Lower lobe of right lung (tissue), 2 donors: ENCODE measurements at regions not wholly inside any gene's neighbourhood (a gene's known extent, or its start where the extent isn't known, plus 50 kb on each side); places are given as distances from the start of the nearest gene placed in this dataset.

Source experiments
- ATAC-seq, 2 donors: fragments of 200-7000 bp; cut with Tn5 transposase; one replicate each; pipeline ENCODE4 v1.9.1; 2020 to 2022; ENCODE audit warnings: mild to moderate bottlenecking in 2 of 2, moderate library complexity in 2 of 2
- DNase-seq: peaks from one replicate; pipeline ENCODE4 v3.0.0-alpha.2; 2020
- H3K27ac ChIP-seq: fragments of 200-600 bp; one replicate; pipeline ENCODE4 v1.8.0; 2022
- H3K27me3 ChIP-seq: fragments of 200-600 bp; one replicate; pipeline ENCODE4 v1.8.0; 2022; ENCODE audit warnings: low read depth
- H3K36me3 ChIP-seq: fragments of 200-600 bp; one replicate; pipeline ENCODE4 v1.8.0; 2022; ENCODE audit warnings: mild to moderate bottlenecking
- H3K4me1 ChIP-seq: fragments of 200-600 bp; one replicate; pipeline ENCODE4 v1.8.0; 2022
- H3K4me3 ChIP-seq: fragments of 200-600 bp; one replicate; pipeline ENCODE4 v1.8.0; 2022; ENCODE audit warnings: mild to moderate bottlenecking
- H3K9me3 ChIP-seq: fragments of 200-600 bp; one replicate; pipeline ENCODE4 v1.8.0; 2022
- intact Hi-C: fragments of 100-400 bp; cut with DNase I; formaldehyde crosslinking; loops from one replicate; pipeline ENCODE4 v1.11.0; 2022
- TF ChIP-seq, protein P1 (sequence below): fragments of 200-600 bp; IDR thresholded peaks from one replicate; pipeline ENCODE4 v1.8.0; 2022; ENCODE audit warnings: antibody characterized with exemption, mild to moderate bottlenecking
- donor health status: DM: no; HTN: yes; CAD: no; lungs with severe emphysema.

DNA sequence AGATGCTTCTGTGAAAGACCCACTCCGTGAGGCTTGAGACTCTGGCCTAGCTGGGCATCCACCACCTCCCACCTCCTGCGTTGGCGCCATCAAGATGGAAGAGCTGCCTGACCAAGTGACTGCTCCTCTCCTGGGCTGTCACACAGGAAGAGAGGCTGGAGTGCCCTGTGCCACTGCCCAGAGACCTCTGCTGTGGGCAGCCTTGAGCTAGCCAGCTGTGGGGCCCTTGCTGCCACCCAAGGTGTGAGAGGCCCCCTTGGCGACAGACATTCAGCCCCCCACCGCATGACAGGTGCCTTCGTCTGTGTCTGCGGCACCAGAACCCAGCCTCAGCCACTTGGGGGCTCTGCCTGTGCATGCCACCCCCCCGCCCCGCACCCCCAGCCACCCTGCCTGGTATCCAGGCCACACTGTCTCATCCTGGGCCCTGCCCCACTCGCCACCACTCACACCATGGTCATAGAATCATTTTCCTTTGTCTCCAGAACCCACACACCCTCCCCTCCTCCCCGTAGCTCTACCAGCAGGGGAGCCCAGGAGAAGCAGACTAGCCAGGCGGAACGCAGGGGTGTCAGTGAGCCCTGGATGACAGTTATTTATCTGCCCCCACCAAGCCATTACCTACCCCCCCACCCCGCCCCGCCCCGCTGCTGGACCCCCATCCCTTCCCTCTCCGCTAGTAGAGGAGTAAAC is 120.9 kb upstream of the LHX1 start:
- no peaks in the 10 kb centered on the region for H3K36me3 ChIP-seq
- H3K4me3 ChIP-seq, result no peak overlapping the region
- no peak overlapping the region for H3K27ac ChIP-seq
- no peaks in the 10 kb centered on the region for H3K9me3 ChIP-seq
- DNase-seq (no peak), ATAC-seq (no peak)
- H3K4me1 ChIP-seq, result no peaks in the 10 kb centered on the region
- intact Hi-C loops, result no loop called here
- TF ChIP-seq, protein P1, sequence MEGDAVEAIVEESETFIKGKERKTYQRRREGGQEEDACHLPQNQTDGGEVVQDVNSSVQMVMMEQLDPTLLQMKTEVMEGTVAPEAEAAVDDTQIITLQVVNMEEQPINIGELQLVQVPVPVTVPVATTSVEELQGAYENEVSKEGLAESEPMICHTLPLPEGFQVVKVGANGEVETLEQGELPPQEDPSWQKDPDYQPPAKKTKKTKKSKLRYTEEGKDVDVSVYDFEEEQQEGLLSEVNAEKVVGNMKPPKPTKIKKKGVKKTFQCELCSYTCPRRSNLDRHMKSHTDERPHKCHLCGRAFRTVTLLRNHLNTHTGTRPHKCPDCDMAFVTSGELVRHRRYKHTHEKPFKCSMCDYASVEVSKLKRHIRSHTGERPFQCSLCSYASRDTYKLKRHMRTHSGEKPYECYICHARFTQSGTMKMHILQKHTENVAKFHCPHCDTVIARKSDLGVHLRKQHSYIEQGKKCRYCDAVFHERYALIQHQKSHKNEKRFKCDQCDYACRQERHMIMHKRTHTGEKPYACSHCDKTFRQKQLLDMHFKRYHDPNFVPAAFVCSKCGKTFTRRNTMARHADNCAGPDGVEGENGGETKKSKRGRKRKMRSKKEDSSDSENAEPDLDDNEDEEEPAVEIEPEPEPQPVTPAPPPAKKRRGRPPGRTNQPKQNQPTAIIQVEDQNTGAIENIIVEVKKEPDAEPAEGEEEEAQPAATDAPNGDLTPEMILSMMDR, result no peak
- peaks cover 51% of the 10 kb centered on the region for H3K27me3 ChIP-seq

DNA sequence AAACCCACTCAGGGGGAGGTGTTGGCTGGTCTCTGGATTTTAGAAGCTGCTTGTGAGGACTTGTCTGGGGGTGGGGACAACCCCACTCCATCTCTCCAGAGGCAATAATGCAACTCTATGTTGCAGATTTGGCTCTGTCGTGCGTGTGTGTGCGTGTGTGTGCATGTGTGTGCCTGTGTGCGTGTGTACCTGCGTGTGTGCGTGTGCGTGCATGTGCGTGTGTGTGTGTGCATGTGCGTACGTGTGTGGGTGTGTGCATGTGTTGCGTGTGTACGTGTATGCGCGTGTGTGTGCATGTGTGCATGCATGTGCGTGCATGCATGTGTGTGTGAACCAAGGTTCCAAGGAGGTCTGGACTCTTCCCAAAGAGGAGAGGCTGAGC is 120.4 kb upstream of the LHX1 start:
- H3K27me3 ChIP-seq, result peaks cover 51% of the 10 kb centered on the region
- H3K9me3 ChIP-seq, result no peaks in the 10 kb centered on the region
- H3K27ac ChIP-seq, result no peak overlapping the region
- no peaks in the 10 kb centered on the region for H3K36me3 ChIP-seq
- DNase-seq (no peak), ATAC-seq (no peak)
- TF ChIP-seq, protein P1, result no peak
- no peak overlapping the region for H3K4me3 ChIP-seq
- H3K4me1 ChIP-seq, result no peaks in the 10 kb centered on the region
- intact Hi-C loops, result no loop called here

DNA sequence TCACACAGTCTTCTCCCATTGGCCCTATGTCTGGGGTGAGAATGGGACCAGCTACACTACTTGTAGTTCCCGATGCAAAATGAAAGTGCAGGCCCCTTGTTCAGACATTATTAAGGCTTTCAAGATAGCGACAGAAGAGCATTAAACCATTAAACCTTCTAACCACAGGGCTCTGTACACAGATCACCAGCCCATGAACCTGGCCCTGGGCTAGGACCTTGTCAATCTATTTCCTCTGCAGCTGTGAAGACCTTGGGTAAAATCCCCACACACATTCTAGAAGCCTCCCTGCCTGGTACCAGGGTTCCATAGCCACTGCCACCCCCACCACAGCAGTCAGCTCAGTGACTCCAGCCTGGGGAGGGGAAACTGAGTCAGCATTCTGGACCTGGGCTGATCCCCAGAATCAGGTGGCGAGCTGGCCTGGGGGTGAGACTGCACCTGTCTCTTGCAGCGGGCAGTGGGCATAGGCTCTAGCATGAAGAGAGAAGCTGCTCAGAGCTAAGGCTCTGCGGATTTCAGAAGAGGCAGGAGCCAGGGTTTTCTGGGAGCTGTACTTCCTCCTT is 119.7 kb upstream of the LHX1 start:
- H3K4me1 ChIP-seq, result no peaks in the 10 kb centered on the region
- H3K4me3 ChIP-seq, result no peak overlapping the region
- TF ChIP-seq, protein P1, result no peak
- intact Hi-C loops, result no loop called here
- no peaks in the 10 kb centered on the region for H3K9me3 ChIP-seq
- peaks cover 49% of the 10 kb centered on the region for H3K27me3 ChIP-seq
- no peak for DNase-seq
- H3K36me3 ChIP-seq, result no peaks in the 10 kb centered on the region
- ATAC-seq, result no peak
- no peak overlapping the region for H3K27ac ChIP-seq

DNA sequence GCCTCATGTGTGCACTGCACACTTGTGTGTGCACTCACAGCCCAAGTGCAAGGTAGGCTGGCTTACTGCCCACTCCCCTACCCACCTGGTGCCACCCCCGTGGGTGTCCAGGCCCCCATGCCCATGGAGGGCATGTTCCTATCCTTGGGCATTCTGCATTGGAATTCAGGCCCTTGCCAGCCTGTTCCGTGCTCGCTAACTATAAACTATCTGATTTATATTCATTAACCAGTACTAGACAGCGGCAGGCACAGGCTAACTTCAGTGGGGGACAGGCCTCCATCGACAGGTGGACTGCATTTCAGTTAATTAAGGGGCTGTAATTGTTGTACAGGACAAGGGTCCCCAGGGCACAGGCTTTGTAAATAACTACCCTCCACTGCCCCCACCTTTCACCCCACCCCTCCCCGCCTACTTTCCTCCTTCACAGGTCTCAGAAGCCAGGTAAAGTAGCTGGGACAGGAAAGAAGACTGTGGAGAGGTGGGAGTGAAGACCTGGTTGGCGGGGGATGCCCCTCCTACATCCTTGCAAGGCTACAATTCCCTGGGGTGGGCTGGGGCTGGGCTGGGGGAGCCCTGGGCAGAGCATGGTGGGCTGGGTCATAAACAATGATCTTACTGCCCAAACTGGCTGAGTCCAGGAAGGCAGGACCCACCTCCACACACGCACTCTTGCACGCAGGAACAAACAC is 119.0 kb upstream of the LHX1 start:
- no peak overlapping the region for H3K27ac ChIP-seq
- H3K4me1 ChIP-seq, result no peaks in the 10 kb centered on the region
- ATAC-seq (no peak), DNase-seq (no peak)
- intact Hi-C loops, result no loop called here
- H3K27me3 ChIP-seq, result peaks cover 45% of the 10 kb centered on the region
- no peak overlapping the region for H3K4me3 ChIP-seq
- no peaks in the 10 kb centered on the region for H3K36me3 ChIP-seq
- TF ChIP-seq, protein P1, result no peak
- no peaks in the 10 kb centered on the region for H3K9me3 ChIP-seq

DNA sequence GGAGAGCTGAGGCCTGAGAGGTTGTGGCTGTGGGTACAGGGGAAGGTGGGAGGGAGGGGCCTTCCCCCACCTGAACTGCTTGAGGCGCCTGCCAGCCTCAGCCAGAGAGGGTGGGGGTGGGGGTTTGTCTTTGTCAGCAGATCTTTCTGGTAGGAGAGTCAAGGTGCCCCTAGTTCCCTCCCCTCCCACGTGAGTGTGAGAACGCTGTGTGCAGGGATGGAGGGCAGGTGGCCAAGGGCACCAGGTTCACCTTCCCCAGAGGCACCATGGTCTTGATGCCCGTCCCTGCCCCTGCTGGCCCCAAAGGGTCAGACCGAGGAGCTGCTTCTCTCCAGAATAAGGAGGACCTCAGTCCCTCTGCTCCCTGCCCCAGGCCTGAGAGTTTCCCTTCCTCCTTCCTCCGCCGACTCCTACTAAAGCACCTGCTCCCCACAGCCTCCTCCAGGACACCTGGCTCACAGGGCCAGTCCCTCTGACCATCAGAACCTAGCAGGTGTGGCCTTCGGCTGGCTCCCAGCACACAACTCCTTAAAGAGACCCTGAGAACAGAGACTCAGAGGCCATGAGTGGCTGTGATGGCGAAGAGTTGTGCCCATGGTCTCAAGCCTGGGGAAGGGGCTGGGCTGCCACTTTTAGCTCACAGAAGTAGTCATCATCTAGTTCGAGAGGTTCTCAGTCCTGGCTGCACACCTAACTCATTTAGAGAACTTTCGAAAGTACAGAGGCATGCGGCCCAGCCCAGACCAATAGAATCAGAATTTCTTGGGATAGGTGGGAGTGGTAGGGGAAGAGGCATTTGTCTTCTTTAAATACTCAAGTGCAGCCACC is 113.2 kb upstream of the LHX1 start:
- TF ChIP-seq, protein P1, result no peak
- H3K4me1 ChIP-seq, result no peaks in the 10 kb centered on the region
- DNase-seq (no peak), ATAC-seq (no peak)
- no peak overlapping the region for H3K27ac ChIP-seq
- no peaks in the 10 kb centered on the region for H3K36me3 ChIP-seq
- H3K9me3 ChIP-seq, result no peaks in the 10 kb centered on the region
- intact Hi-C loops, result no loop called here
- peaks cover 51% of the 10 kb centered on the region for H3K27me3 ChIP-seq
- no peak overlapping the region for H3K4me3 ChIP-seq
